ENCODE measurements at regions not wholly inside any gene's neighbourhood (a gene's known extent, or its start where the extent isn't known, plus 50 kb on each side); places are given as distances from the start of the nearest gene placed in this dataset.

- TF ChIP-seq ZNF788 (CRISPR knock-in tag; IDR thresholded peaks at IDR 0.05; ENCODE audit: borderline replicate concordance) (no peak), ZFP82 (CRISPR knock-in tag; IDR thresholded peaks at IDR 0.05; ENCODE audit: borderline replicate concordance) (no peak), PBX2 (CRISPR knock-in tag; IDR thresholded peaks at IDR 0.05) (no peak), ZNF772 (CRISPR knock-in tag; IDR thresholded peaks at IDR 0.05) (no peak), ZNF781 (CRISPR knock-in tag; IDR thresholded peaks at IDR 0.05; ENCODE audit: borderline replicate concordance, not compliant biosample characterization) (no peak), IKZF4 (CRISPR knock-in tag; IDR thresholded peaks at IDR 0.05; ENCODE audit: borderline replicate concordance, low read depth, not compliant biosample characterization) (no peak), HDAC6 (IDR thresholded peaks at IDR 0.05; ENCODE audit: low read depth, low read length) (no peak), ZBTB8A (CRISPR knock-in tag; IDR thresholded peaks at IDR 0.05; ENCODE audit: borderline replicate concordance, low read depth) (no peak), ZNF761 (CRISPR knock-in tag; conservative IDR thresholded peaks at IDR 0.05) (no peak), ZNF124 (CRISPR knock-in tag; IDR thresholded peaks at IDR 0.05) (no peak), HOXA3 (CRISPR knock-in tag; IDR thresholded peaks at IDR 0.05) (no peak), MED13 (CRISPR knock-in tag; IDR thresholded peaks at IDR 0.05) (no peak)
Measured at GRCh38 chr6:40321616-40322015, 265.5 kb downstream of the LRFN2 start (continued).

- intact Hi-C loops (cut with micrococcal nuclease; ENCODE audit: unreplicated experiment) (loop anchor here (1.0 to 10.0 kb wide), 2 partner anchors 31 to 744 kb away; no protein-coding TSS in a partner anchor), in situ Hi-C loops (cut with HindIII; ENCODE audit: extremely low pct_ligation_motif_present, low pct_unique_long_range_greater_than_20kb) (no loop called here)
- DNase-seq (ENCODE audit: low spot score) (no peak), ATAC-seq (no peak), FAIRE-seq (no peak)
- Histone ChIP-seq H3K27ac (ENCODE audit: extremely low read length, insufficient read depth, low read length) (no peak overlapping the region), H4K20me1 (ENCODE audit: insufficient read depth, low read length) (no peaks in the 10 kb centered on the region), H3K36me3 (replicated peaks in 1 of 2; ENCODE audit: control insufficient read depth in 1 of 2, insufficient read depth in 2 of 2, low read length in 2 of 2) (no peaks in the 10 kb centered on the region), H3K27me3 (ENCODE audit: control insufficient read depth in 1 of 2, insufficient read depth in 2 of 2, low read length in 2 of 2) (peaks cover 3 to 17% of the 10 kb centered on the region in 2 experiments; a peak in 3 of 5 replicates), H3K9ac (ENCODE audit: insufficient read depth, low read depth, low read length) (no peak overlapping the region), H3K4me1 (ENCODE audit: insufficient read depth, low read length) (no peaks in the 10 kb centered on the region), H2AFZ (ENCODE audit: low read length) (no peak overlapping the region), H3K79me2 (ENCODE audit: insufficient read depth, low read length) (no peaks in the 10 kb centered on the region), H3K4me2 (ENCODE audit: low read depth, low read length) (no peak overlapping the region), H3K4me3 (replicated peaks in 1 of 3; ENCODE audit: insufficient read depth in 1 of 3, low read depth in 2 of 3, low read length in 3 of 3) (no peak overlapping the region), H3K9me3 (ENCODE audit: low read length) (no peaks in the 10 kb centered on the region)
- ChIA-PET CTCF (ENCODE audit: low intra/inter-chr PET ratio, low total read pairs) (no interaction called here), POLR2A (no interaction called here)
- TF ChIP-seq MLLT10 (CRISPR knock-in tag; IDR thresholded peaks at IDR 0.05) (no peak), IRX3 (CRISPR knock-in tag; IDR thresholded peaks at IDR 0.05; ENCODE audit: borderline replicate concordance, low read depth) (no peak), E2F5 (CRISPR knock-in tag; conservative IDR thresholded peaks at IDR 0.05) (no peak), SOX5 (CRISPR knock-in tag; IDR thresholded peaks at IDR 0.05; ENCODE audit: borderline replicate concordance) (no peak), CCDC6 (CRISPR knock-in tag; IDR thresholded peaks at IDR 0.05) (no peak), ATF6 (CRISPR knock-in tag; conservative IDR thresholded peaks at IDR 0.05) (no peak), HMG20A (CRISPR knock-in tag; IDR thresholded peaks at IDR 0.05; ENCODE audit: borderline replicate concordance) (no peak)
- 0% methylated on average over 2 of the region's 2 CpGs for WGBS (ENCODE audit: low lambda C conversion rate)
- no TSS peak for BruUV-seq (replicated peaks)
Measured at GRCh38 chr6:40320947-40321346, 266.2 kb downstream of the LRFN2 start.
